K562 (cell line): ENCODE measurements at regions not wholly inside any gene's neighbourhood (a gene's known extent, or its start where the extent isn't known, plus 50 kb on each side); places are given as distances from the start of the nearest gene placed in this dataset.

Experiments
- SP1 ChIP-seq: sonication (generic); formaldehyde crosslinking; IDR thresholded peaks from 2 replicates; pipeline ENCODE4 v1.8.1; 2022; ENCODE audit warnings: mild to moderate bottlenecking, missing genetic modification reagents
- TAF7 ChIP-seq: fragments of 450-650 bp; IDR thresholded peaks from 2 replicates; pipeline ENCODE4 v1.6.1; 2016; ENCODE audit warnings: missing genetic modification characterization, missing compliant biosample characterization
- TAF9B ChIP-seq: fragments of 450-650 bp; IDR thresholded peaks from 2 replicates; pipeline ENCODE4 v1.6.1; 2018; ENCODE audit warnings: mild to moderate bottlenecking; ENCODE audit not compliant: partially characterized antibody
- ZNF274 ChIP-seq: IDR thresholded peaks from 2 replicates; pipeline ENCODE4 v1.6.1; 2011; ENCODE audit warnings: low read depth, mild to moderate bottlenecking, low read length, moderate library complexity, borderline replicate concordance
- ZNF583 ChIP-seq: fragments of 250-450 bp; sonication (Bioruptor Pico); IDR thresholded peaks from 2 replicates; pipeline ENCODE4 v1.4.0; 2020
- TF ChIP-seq, protein P1 (sequence below): fragments of 450-650 bp; IDR thresholded peaks from 2 replicates; pipeline ENCODE4 v1.7.0; 2016; ENCODE audit warnings: borderline replicate concordance
- TF ChIP-seq, protein P2 (sequence below), 3 experiments: fragments of 200-800 bp in 1 of 3; sonication (Bioruptor generic) in 1 of 3; sonication (generic) in 1 of 3; formaldehyde crosslinking in 1 of 3; IDR thresholded peaks; 2 replicates each; pipeline versions ENCODE4 v1.6.1 to v1.8.0; 2016 to 2022; ENCODE audit warnings: mild to moderate bottlenecking in 2 of 3, missing compliant biosample characterization in 2 of 3, missing genetic modification characterization in 2 of 3, missing genetic modification reagents in 1 of 3
- TF ChIP-seq, protein P3 (sequence below): fragments of 250-450 bp; sonication (Bioruptor Pico); IDR thresholded peaks from 2 replicates; pipeline ENCODE4 v1.9.0; 2021; ENCODE audit warnings: mild to moderate bottlenecking
- TF ChIP-seq, protein P4 (sequence below), 2 experiments: fragments of 450-650 bp in 1 of 2; sonication (generic) in 1 of 2; formaldehyde crosslinking in 1 of 2; IDR thresholded peaks; 2 replicates each; pipeline versions ENCODE4 v1.7.1 to v1.9.0; 2016 to 2022; ENCODE audit warnings: inconsistent platforms in 1 of 2, mild to moderate bottlenecking in 1 of 2, missing genetic modification reagents in 1 of 2
- TF ChIP-seq, protein P5 (sequence below): sonication (generic); formaldehyde crosslinking; IDR thresholded peaks from 2 replicates; pipeline ENCODE4 v1.8.1; 2023; ENCODE audit warnings: mild to moderate bottlenecking, missing genetic modification reagents
- TF ChIP-seq, protein P6 (sequence below): fragments of 450-650 bp; IDR thresholded peaks from one replicate; pipeline ENCODE4 v1.6.1; 2018; ENCODE audit warnings: mild to moderate bottlenecking, moderate library complexity; ENCODE audit not compliant: partially characterized antibody

DNA sequence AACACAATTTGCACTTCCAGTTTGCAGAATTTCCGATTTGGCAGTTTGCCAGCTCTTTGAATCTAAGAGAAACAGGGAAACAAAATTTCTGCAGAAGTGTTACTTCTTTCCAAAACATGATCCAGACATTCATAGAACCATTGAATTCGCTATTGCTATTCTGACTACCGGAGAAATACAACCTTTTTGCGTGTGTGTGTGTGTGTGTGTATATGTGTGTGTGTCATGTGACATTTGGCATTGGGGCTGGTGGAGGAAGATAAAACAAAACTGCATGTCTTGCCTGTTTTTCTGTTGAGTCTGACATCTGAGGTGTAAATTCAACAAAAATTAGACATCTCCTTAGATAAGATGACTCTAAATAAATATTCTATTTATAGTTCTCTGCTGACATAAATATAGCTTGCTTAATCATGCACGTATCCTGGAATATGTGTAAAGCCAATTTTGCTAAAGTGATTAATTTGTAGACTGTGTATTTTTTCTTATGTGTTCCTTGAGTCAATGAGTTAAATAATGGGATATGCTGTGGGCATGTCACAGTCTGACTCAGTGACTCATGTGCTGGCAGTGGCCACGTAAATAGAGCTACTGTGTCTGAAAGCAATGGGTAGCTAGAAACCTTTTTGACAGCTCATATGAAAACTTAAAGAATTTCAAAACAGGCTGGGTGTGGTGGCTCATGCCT is 98.9 kb downstream of the HPGD start (continued):
- TF ChIP-seq, protein P1, sequence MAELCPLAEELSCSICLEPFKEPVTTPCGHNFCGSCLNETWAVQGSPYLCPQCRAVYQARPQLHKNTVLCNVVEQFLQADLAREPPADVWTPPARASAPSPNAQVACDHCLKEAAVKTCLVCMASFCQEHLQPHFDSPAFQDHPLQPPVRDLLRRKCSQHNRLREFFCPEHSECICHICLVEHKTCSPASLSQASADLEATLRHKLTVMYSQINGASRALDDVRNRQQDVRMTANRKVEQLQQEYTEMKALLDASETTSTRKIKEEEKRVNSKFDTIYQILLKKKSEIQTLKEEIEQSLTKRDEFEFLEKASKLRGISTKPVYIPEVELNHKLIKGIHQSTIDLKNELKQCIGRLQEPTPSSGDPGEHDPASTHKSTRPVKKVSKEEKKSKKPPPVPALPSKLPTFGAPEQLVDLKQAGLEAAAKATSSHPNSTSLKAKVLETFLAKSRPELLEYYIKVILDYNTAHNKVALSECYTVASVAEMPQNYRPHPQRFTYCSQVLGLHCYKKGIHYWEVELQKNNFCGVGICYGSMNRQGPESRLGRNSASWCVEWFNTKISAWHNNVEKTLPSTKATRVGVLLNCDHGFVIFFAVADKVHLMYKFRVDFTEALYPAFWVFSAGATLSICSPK = no peak
- TF ChIP-seq, protein P2, sequence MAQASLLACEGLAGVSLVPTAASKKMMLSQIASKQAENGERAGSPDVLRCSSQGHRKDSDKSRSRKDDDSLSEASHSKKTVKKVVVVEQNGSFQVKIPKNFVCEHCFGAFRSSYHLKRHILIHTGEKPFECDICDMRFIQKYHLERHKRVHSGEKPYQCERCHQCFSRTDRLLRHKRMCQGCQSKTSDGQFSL (CRISPR knock-in tag; IDR thresholded peaks at IDR 0.05) = no peak
- TF ChIP-seq, protein P2 (tag; IDR thresholded peaks at IDR 0.05) = no peak
- TF ChIP-seq SP1 = no peak
- TF ChIP-seq TAF7 (tag) = no peak
- no peak for TF ChIP-seq ZNF274
- TF ChIP-seq, protein P3, sequence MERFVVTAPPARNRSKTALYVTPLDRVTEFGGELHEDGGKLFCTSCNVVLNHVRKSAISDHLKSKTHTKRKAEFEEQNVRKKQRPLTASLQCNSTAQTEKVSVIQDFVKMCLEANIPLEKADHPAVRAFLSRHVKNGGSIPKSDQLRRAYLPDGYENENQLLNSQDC (CRISPR knock-in tag) = no peak
- TF ChIP-seq, protein P4, sequence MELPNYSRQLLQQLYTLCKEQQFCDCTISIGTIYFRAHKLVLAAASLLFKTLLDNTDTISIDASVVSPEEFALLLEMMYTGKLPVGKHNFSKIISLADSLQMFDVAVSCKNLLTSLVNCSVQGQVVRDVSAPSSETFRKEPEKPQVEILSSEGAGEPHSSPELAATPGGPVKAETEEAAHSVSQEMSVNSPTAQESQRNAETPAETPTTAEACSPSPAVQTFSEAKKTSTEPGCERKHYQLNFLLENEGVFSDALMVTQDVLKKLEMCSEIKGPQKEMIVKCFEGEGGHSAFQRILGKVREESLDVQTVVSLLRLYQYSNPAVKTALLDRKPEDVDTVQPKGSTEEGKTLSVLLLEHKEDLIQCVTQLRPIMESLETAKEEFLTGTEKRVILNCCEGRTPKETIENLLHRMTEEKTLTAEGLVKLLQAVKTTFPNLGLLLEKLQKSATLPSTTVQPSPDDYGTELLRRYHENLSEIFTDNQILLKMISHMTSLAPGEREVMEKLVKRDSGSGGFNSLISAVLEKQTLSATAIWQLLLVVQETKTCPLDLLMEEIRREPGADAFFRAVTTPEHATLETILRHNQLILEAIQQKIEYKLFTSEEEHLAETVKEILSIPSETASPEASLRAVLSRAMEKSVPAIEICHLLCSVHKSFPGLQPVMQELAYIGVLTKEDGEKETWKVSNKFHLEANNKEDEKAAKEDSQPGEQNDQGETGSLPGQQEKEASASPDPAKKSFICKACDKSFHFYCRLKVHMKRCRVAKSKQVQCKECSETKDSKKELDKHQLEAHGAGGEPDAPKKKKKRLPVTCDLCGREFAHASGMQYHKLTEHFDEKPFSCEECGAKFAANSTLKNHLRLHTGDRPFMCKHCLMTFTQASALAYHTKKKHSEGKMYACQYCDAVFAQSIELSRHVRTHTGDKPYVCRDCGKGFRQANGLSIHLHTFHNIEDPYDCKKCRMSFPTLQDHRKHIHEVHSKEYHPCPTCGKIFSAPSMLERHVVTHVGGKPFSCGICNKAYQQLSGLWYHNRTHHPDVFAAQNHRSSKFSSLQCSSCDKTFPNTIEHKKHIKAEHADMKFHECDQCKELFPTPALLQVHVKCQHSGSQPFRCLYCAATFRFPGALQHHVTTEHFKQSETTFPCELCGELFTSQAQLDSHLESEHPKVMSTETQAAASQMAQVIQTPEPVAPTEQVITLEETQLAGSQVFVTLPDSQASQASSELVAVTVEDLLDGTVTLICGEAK (IDR thresholded peaks at IDR 0.05) = no peak; the same call in 1 of the 2 replicates
- TF ChIP-seq, protein P4 (CRISPR knock-in tag; IDR thresholded peaks at IDR 0.05) = no peak
- peak; percentile 59 for TF ChIP-seq TAF9B
- TF ChIP-seq, protein P5, sequence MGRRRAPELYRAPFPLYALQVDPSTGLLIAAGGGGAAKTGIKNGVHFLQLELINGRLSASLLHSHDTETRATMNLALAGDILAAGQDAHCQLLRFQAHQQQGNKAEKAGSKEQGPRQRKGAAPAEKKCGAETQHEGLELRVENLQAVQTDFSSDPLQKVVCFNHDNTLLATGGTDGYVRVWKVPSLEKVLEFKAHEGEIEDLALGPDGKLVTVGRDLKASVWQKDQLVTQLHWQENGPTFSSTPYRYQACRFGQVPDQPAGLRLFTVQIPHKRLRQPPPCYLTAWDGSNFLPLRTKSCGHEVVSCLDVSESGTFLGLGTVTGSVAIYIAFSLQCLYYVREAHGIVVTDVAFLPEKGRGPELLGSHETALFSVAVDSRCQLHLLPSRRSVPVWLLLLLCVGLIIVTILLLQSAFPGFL (CRISPR knock-in tag) = no peak
- TF ChIP-seq, protein P6, sequence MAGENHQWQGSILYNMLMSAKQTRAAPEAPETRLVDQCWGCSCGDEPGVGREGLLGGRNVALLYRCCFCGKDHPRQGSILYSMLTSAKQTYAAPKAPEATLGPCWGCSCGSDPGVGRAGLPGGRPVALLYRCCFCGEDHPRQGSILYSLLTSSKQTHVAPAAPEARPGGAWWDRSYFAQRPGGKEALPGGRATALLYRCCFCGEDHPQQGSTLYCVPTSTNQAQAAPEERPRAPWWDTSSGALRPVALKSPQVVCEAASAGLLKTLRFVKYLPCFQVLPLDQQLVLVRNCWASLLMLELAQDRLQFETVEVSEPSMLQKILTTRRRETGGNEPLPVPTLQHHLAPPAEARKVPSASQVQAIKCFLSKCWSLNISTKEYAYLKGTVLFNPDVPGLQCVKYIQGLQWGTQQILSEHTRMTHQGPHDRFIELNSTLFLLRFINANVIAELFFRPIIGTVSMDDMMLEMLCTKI = no peak
- no peak for TF ChIP-seq ZNF583
